ENCODE measurements at regions not wholly inside any gene's neighbourhood (a gene's known extent, or its start where the extent isn't known, plus 50 kb on each side); places are given as distances from the start of the nearest gene placed in this dataset.

GRCh38 chr7:49669692-49670260 is 103.7 kb upstream of the VWC2 start:
- WGBS (ENCODE audit: insufficient coverage, insufficient read length): no CpG with 5 or more reads among the region's 16 CpGs
- Histone ChIP-seq H3K27ac (ENCODE audit: low read length) (no peak overlapping the region), H3K27me3 (ENCODE audit: control insufficient read depth, insufficient read depth, low read length) (no peaks in the 10 kb centered on the region), H3K4me3 (ENCODE audit: low read length) (no peak overlapping the region), H3K9me3 (ENCODE audit: control insufficient read depth, insufficient read depth, low read length) (no peaks in the 10 kb centered on the region), H3K36me3 (ENCODE audit: control insufficient read depth, insufficient read depth, low read length) (no peaks in the 10 kb centered on the region), H3K4me1 (ENCODE audit: control insufficient read depth, insufficient read depth, low read length) (no peaks in the 10 kb centered on the region)
- no peak for DNase-seq (ENCODE audit: low read depth, low spot score)

- no peaks in the 10 kb centered on the region for H3K27me3 ChIP-seq (ENCODE audit: control insufficient read depth, insufficient read depth, low read length)
- H3K36me3 ChIP-seq (ENCODE audit: control insufficient read depth, insufficient read depth, low read length): no peaks in the 10 kb centered on the region
- DNase-seq (ENCODE audit: low read depth, low spot score): no peak
- WGBS (ENCODE audit: insufficient coverage, insufficient read length): no CpG with 5 or more reads among the region's 4 CpGs
- no peak overlapping the region for H3K27ac ChIP-seq (ENCODE audit: low read length)
- no peaks in the 10 kb centered on the region for H3K4me1 ChIP-seq (ENCODE audit: control insufficient read depth, insufficient read depth, low read length)
- no peak overlapping the region for H3K4me3 ChIP-seq (ENCODE audit: low read length)
- no peaks in the 10 kb centered on the region for H3K9me3 ChIP-seq (ENCODE audit: control insufficient read depth, insufficient read depth, low read length)
Measured at GRCh38 chr7:49670991-49671390, 102.4 kb upstream of the VWC2 start.

DNA sequence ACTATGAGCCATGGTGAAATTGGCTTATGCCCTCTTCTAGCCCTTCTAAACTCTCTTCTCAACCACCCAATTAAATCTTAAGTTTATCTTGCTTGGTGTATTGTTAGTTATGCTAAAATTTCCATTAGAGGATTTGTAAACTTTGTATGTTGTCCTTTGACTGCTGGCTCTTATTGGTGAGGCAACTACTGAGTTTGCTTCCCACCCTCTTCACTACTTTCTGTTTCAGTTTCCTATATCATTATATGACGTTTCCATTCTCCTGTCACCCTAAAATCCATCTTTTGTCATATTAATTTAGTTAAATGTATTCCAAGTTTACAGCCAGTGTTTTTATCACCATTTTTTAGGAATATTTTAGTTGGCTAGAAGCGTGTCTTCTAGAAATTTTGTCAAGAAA is 80.9 kb upstream of the VWC2 start:
- Histone ChIP-seq H3K36me3 (ENCODE audit: control insufficient read depth, insufficient read depth, low read length) (no peaks in the 10 kb centered on the region), H3K27me3 (ENCODE audit: control insufficient read depth, insufficient read depth, low read length) (no peaks in the 10 kb centered on the region), H3K4me1 (ENCODE audit: control insufficient read depth, insufficient read depth, low read length) (no peaks in the 10 kb centered on the region), H3K4me3 (ENCODE audit: low read length) (no peak overlapping the region), H3K9me3 (ENCODE audit: control insufficient read depth, insufficient read depth, low read length) (no peaks in the 10 kb centered on the region), H3K27ac (ENCODE audit: low read length) (no peak overlapping the region)
- no CpG with 5 or more reads among the region's 2 CpGs for WGBS (ENCODE audit: insufficient coverage, insufficient read length)
- no peak for DNase-seq (ENCODE audit: low read depth, low spot score)

DNA sequence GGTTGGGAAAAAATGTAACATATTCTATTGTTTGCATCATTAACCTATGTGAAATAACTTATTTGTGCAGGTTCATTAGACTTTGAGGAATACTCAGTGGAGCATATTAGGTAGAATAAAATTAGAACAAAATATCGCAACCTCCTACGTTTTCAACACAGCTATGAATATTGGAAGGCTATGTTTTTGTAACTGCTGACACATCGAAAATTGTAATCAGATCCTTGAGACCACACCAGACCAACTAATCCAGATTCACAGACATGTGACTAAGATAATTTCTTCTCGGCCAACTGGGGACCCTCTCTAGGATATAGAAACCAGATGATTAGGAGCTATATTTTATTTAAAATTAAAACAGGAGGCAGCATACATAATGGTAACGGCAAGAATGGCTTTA is 77.5 kb upstream of the VWC2 start:
- Histone ChIP-seq H3K27me3 (ENCODE audit: control insufficient read depth, insufficient read depth, low read length) (no peaks in the 10 kb centered on the region), H3K36me3 (ENCODE audit: control insufficient read depth, insufficient read depth, low read length) (no peaks in the 10 kb centered on the region), H3K9me3 (ENCODE audit: control insufficient read depth, insufficient read depth, low read length) (no peaks in the 10 kb centered on the region), H3K4me3 (ENCODE audit: low read length) (no peak overlapping the region), H3K27ac (ENCODE audit: low read length) (no peak overlapping the region), H3K4me1 (ENCODE audit: control insufficient read depth, insufficient read depth, low read length) (no peaks in the 10 kb centered on the region)
- no peak for DNase-seq (ENCODE audit: low read depth, low spot score)
- WGBS (ENCODE audit: insufficient coverage, insufficient read length): no CpG with 5 or more reads among the region's 5 CpGs

DNA sequence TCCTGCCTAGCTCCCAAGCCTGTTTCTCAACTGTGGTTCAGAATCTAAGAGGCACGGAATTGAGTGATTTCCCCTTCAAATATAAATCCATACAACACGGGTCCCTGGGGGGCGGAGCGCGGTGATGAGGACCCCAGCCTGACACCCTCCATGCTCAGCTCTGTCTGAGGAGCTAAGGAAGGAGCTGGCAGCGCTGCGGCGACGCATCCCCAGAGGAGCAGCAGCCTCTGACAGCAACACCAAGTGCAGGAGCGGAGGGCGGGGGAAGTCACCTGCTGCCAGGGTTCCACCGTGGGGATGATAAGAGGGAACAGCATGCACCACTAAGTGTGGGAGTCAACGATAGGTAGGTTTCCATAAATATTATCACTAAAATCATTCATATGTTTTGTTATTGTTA is 72.6 kb upstream of the VWC2 start:
- H3K9me3 ChIP-seq (ENCODE audit: control insufficient read depth, insufficient read depth, low read length): no peaks in the 10 kb centered on the region
- no peak for DNase-seq (ENCODE audit: low read depth, low spot score)
- H3K4me1 ChIP-seq (ENCODE audit: control insufficient read depth, insufficient read depth, low read length): no peaks in the 10 kb centered on the region
- no peaks in the 10 kb centered on the region for H3K36me3 ChIP-seq (ENCODE audit: control insufficient read depth, insufficient read depth, low read length)
- H3K27me3 ChIP-seq (ENCODE audit: control insufficient read depth, insufficient read depth, low read length): no peaks in the 10 kb centered on the region
- no peak overlapping the region for H3K27ac ChIP-seq (ENCODE audit: low read length)
- no CpG with 5 or more reads among the region's 13 CpGs for WGBS (ENCODE audit: insufficient coverage, insufficient read length)
- no peak overlapping the region for H3K4me3 ChIP-seq (ENCODE audit: low read length)

DNA sequence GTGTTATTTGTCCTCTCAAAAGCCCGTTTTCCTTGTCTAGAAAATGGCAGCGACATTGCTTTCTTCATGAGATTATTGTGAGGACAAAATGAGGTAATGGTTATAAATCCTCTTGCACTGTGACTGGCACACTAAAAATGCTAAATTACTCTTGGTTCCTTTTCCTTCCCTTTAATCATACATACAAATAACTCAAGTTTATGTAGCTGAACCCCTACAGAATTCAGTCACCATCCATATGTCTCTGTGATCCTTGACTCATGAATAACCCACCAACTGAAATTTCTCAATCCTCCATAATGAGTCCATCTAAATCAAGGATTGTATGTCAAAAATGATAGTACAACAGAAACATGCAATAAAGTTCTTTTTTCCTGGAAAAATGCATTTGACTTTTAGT is 71.3 kb upstream of the VWC2 start:
- Histone ChIP-seq H3K27ac (ENCODE audit: low read length) (no peak overlapping the region), H3K4me1 (ENCODE audit: control insufficient read depth, insufficient read depth, low read length) (no peaks in the 10 kb centered on the region), H3K36me3 (ENCODE audit: control insufficient read depth, insufficient read depth, low read length) (no peaks in the 10 kb centered on the region), H3K9me3 (ENCODE audit: control insufficient read depth, insufficient read depth, low read length) (no peaks in the 10 kb centered on the region), H3K4me3 (ENCODE audit: low read length) (no peak overlapping the region), H3K27me3 (ENCODE audit: control insufficient read depth, insufficient read depth, low read length) (no peaks in the 10 kb centered on the region)
- WGBS (ENCODE audit: insufficient coverage, insufficient read length): no CpG with 5 or more reads among the region's 2 CpGs
- DNase-seq (ENCODE audit: low read depth, low spot score): no peak

- DNase-seq (ENCODE audit: low read depth, low spot score): no peak
- no peaks in the 10 kb centered on the region for H3K36me3 ChIP-seq (ENCODE audit: control insufficient read depth, insufficient read depth, low read length)
- no peak overlapping the region for H3K4me3 ChIP-seq (ENCODE audit: low read length)
- WGBS (ENCODE audit: insufficient coverage, insufficient read length): no CpG with 5 or more reads among the region's 4 CpGs
- H3K27ac ChIP-seq (ENCODE audit: low read length): no peak overlapping the region
- no peaks in the 10 kb centered on the region for H3K9me3 ChIP-seq (ENCODE audit: control insufficient read depth, insufficient read depth, low read length)
- H3K4me1 ChIP-seq (ENCODE audit: control insufficient read depth, insufficient read depth, low read length): no peaks in the 10 kb centered on the region
- H3K27me3 ChIP-seq (ENCODE audit: control insufficient read depth, insufficient read depth, low read length): no peaks in the 10 kb centered on the region
Measured at GRCh38 chr7:49703337-49703736, 70.1 kb upstream of the VWC2 start.

DNA sequence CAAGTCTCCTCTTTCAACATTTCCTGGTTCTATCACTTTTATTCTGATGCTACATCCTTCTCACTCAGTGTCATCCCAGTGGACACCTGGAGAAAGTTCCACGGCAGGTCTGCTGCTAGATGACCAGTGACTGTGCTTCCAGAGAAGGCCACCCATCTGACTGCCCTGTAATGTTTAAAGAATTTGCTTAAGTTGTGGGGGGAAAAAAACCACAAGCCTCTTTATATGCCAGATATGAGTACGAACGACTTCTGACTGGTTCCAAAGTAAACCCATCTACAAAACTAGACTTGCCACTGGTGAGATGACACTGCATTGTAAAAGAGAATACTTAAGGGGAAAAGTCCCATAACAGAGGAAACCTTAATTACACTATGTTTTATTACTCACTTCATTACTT is 69.6 kb upstream of the VWC2 start:
- Histone ChIP-seq H3K27ac (ENCODE audit: low read length) (no peak overlapping the region), H3K4me1 (ENCODE audit: control insufficient read depth, insufficient read depth, low read length) (no peaks in the 10 kb centered on the region), H3K9me3 (ENCODE audit: control insufficient read depth, insufficient read depth, low read length) (no peaks in the 10 kb centered on the region), H3K4me3 (ENCODE audit: low read length) (no peak overlapping the region), H3K36me3 (ENCODE audit: control insufficient read depth, insufficient read depth, low read length) (no peaks in the 10 kb centered on the region), H3K27me3 (ENCODE audit: control insufficient read depth, insufficient read depth, low read length) (no peaks in the 10 kb centered on the region)
- no peak for DNase-seq (ENCODE audit: low read depth, low spot score)
- no CpG with 5 or more reads among the region's 3 CpGs for WGBS (ENCODE audit: insufficient coverage, insufficient read length)

- no peak overlapping the region for H3K27ac ChIP-seq (ENCODE audit: low read length)
- no CpG with 5 or more reads among the region's 5 CpGs for WGBS (ENCODE audit: insufficient coverage, insufficient read length)
- H3K4me3 ChIP-seq (ENCODE audit: low read length): no peak overlapping the region
- no peaks in the 10 kb centered on the region for H3K27me3 ChIP-seq (ENCODE audit: control insufficient read depth, insufficient read depth, low read length)
- H3K36me3 ChIP-seq (ENCODE audit: control insufficient read depth, insufficient read depth, low read length): no peaks in the 10 kb centered on the region
- H3K9me3 ChIP-seq (ENCODE audit: control insufficient read depth, insufficient read depth, low read length): no peaks in the 10 kb centered on the region
- H3K4me1 ChIP-seq (ENCODE audit: control insufficient read depth, insufficient read depth, low read length): no peaks in the 10 kb centered on the region
- DNase-seq (ENCODE audit: low read depth, low spot score): no peak
Measured at GRCh38 chr7:49706106-49706505, 67.3 kb upstream of the VWC2 start.

GRCh38 chr7:49707891-49708290 is 65.5 kb upstream of the VWC2 start:
- WGBS (ENCODE audit: insufficient coverage, insufficient read length): no CpG with 5 or more reads among the region's 3 CpGs

GRCh38 chr7:49708590-49708989 is 64.8 kb upstream of the VWC2 start:
- Histone ChIP-seq H3K27me3 (ENCODE audit: control insufficient read depth, insufficient read depth, low read length) (no peaks in the 10 kb centered on the region), H3K36me3 (ENCODE audit: control insufficient read depth, insufficient read depth, low read length) (no peaks in the 10 kb centered on the region), H3K27ac (ENCODE audit: low read length) (no peak overlapping the region), H3K4me1 (ENCODE audit: control insufficient read depth, insufficient read depth, low read length) (no peaks in the 10 kb centered on the region), H3K9me3 (ENCODE audit: control insufficient read depth, insufficient read depth, low read length) (no peaks in the 10 kb centered on the region), H3K4me3 (ENCODE audit: low read length) (no peak overlapping the region)
- DNase-seq (ENCODE audit: low read depth, low spot score): no peak
- no CpG with 5 or more reads among the region's 5 CpGs for WGBS (ENCODE audit: insufficient coverage, insufficient read length)

More at GRCh38 chr7:49707891-49708290, 65.5 kb upstream of the VWC2 start:
- Histone ChIP-seq H3K27ac (ENCODE audit: low read length) (no peak overlapping the region), H3K9me3 (ENCODE audit: control insufficient read depth, insufficient read depth, low read length) (no peaks in the 10 kb centered on the region), H3K27me3 (ENCODE audit: control insufficient read depth, insufficient read depth, low read length) (no peaks in the 10 kb centered on the region), H3K4me1 (ENCODE audit: control insufficient read depth, insufficient read depth, low read length) (no peaks in the 10 kb centered on the region), H3K4me3 (ENCODE audit: low read length) (no peak overlapping the region), H3K36me3 (ENCODE audit: control insufficient read depth, insufficient read depth, low read length) (no peaks in the 10 kb centered on the region)
- no peak for DNase-seq (ENCODE audit: low read depth, low spot score)
